HG02852 (cell line): ENCODE measurements at regions not wholly inside any gene's neighbourhood (a gene's known extent, or its start where the extent isn't known, plus 50 kb on each side); places are given as distances from the start of the nearest gene placed in this dataset.
"Not testable (repeated sequence)": the region's sequence is repeated elsewhere in the genome, so short reads cannot be mapped to it uniquely, and the experiment has no call there.

Experiments used
- ATAC-seq: cut with Tn5 transposase; IDR thresholded peaks from one replicate; pipeline ENCODE4 v1.9.1; 2021; ENCODE audit warnings: mild to moderate bottlenecking, moderate library complexity; ENCODE audit not compliant: unreplicated experiment

- no peak for ATAC-seq
Measured at GRCh38 chr6:137653706-137654059, 159.5 kb upstream of the OLIG3 start.

GRCh38 chr6:137654365-137654981 lies 160.3 kb upstream of the OLIG3 start:
- ATAC-seq = no peak

DNA sequence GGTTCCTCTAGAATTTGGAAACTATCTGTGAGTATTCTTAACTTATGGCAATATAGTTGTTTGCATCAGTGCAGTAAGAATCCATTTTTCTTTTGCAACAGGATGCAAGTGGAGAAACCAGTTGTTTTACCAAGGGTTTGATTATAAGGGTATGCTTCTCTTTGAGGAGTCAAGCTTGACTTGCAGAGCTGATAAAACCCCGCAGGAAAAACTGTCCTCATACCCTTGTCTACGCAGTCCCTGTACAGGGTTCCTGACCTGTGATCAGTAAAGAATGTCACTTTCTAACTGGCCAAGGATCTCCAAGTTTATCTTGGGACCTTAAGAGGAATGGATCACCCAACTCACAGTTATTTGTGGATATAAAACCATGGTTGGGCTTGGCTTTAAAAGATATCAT lies 161.1 kb upstream of the OLIG3 start:
- no peak for ATAC-seq

- no peak for ATAC-seq
Measured at GRCh38 chr6:137656735-137657134, 162.5 kb upstream of the OLIG3 start.

DNA sequence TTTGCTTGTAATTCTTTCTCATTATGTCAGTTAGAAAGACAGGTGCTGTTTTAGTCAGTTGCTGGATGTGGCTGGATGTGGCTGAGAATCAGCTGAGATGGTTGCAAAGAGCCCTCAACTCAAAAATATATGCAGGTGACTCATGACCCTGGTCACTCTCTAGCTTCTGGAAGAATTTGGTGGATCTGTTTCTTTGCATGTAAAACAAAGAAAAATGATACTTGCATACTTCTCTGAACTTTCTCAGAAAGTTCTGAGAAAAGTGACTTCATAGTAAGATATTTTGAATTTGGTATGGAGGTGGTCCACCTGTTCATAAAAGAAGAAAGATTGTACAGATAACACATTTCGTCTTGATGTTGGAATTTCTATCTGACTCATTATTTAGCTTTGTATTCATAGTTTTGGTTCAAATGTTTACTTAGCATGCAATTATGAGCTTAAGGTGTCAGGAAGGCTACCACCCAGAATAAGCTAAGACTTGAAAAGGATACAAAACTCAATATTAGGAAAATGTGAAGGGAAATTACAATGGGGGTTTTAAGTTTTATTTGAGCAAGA lies 163.2 kb upstream of the OLIG3 start:
- peak; percentile 59 for ATAC-seq

DNA sequence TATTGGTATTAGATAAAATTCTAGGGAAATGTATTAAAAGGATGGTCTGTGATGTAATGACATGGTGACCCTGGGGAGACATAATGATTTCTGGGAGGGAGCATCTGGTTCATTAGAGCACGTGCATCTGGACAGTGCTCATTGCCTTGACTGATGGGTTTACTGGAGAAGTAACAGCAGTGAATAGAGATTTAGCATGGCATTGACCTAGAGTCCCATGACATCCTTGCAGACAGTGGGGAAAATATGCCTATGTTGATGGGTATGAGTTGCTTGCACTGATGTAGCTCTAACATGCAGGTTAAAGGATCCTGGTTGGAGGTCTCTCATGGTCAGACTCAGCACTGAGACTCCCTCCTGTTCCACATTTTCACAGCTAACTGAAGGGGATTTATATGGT lies 164.1 kb upstream of the OLIG3 start:
- ATAC-seq = no peak

DNA sequence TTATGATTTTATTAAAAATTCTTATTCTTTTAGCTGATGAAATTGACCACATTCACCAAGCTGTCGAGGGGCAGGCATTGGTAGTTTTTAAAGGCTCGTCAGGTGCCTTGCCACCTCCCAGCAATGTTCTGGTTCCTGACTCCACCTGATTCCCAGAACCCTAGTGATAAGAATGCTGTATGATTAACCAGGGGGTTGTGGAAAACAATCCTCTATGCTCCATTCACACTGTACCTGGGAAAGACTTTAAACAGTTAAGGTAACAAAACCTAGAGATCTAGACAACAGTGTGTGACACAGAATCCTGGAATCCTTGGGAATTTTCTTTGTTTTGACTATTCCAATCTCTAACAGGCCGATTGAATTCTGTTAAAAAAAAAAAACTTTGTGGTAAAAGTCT lies 165.7 kb upstream of the OLIG3 start:
- no peak for ATAC-seq

DNA sequence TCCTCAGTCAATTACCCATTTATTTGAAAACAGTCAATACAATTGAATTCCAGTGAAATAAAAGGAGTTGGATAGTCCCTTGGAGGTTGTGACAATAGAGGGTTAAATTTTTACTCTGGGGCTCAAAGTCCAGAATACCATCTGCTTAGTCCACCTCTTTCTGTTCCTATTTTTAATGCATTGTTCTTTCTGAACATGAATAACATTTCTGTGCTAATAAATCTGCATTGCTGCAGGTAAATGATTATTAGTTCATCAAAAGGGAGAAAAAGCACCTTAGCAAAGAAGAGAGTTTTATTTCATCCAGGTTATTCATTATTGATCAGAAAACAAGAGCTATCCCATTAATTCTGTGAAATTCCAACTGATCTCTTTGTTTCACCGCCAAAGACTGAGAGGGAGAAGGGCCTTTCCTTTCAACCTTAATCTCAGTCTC lies 166.1 kb upstream of the OLIG3 start:
- ATAC-seq = no peak

GRCh38 chr6:137661601-137662000 lies 167.4 kb upstream of the OLIG3 start:
- ATAC-seq = no peak

- ATAC-seq = no peak
Measured at GRCh38 chr6:137664183-137664582, 170.0 kb upstream of the OLIG3 start.

DNA sequence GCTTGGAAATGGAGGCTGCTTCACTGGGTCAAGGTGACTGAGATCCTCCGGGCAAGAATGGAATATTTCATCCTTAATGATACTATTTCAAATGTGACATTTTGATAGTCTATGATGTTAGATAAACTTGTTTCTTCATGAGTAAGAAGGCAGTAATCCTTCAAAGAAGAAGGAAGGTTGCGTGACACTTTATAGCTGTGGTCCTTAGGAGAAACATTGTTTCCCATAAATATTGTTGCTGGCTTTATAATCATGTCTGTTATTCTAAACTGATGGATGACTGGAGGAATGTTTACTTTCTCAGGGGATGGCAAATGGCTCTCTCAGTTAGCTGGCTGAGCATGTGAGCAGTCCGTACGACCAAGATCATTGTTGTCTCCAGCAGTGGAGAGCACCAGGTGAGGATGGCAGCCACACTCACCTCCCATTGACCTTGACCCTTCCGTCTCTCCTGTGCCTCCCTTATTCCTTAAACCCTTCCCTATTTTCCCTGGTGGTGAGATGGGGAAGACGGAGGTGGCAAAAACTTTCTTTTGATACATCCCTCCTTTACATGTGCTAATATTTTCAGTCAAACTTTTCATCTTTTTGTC lies 171.2 kb upstream of the OLIG3 start:
- ATAC-seq = no peak

GRCh38 chr6:137666202-137666774 lies 172.1 kb upstream of the OLIG3 start:
- ATAC-seq = no peak

DNA sequence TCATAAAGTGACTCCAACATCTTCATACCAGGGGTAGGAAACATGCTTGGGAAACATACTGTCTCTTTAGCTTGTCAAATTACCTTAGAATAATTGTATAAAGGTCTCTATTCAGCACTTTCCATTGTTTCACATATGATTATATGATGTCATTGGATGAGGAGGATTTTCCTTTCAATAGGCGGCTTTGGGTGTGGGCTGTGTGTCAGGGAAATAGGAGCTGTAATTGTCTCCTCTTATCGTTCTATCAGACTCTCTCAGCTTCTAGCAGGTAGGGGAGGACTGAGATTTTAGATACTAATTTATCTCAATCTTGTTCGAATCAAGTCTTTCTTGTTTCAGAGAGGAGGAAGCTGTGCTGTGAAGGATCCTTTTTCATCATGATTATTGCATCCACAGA lies 179.4 kb upstream of the OLIG3 start:
- no peak for ATAC-seq

DNA sequence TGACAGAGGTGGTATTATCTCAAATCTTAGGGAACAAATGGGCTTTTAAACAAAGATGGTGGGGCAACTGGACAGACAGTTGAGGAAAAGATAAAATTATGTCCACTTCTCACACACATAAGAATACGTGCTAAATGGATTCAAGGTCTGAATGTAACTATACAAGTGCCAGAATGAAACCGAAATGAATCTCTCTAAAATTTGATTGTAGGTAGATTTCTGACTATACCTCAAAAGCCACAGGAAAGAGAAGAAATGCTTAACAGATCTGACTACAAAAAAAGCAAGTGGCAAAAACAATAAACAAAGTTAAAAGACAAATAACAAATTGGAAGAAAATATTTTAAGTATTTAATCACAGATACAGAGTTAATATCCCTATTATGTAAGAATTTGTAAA lies 182.7 kb upstream of the OLIG3 start:
- peak; percentile 70 for ATAC-seq

GRCh38 chr6:137677709-137678108 lies 183.5 kb upstream of the OLIG3 start:
- ATAC-seq = no peak

- ATAC-seq = no peak
Measured at GRCh38 chr6:137678451-137678850, 184.3 kb upstream of the OLIG3 start.

DNA sequence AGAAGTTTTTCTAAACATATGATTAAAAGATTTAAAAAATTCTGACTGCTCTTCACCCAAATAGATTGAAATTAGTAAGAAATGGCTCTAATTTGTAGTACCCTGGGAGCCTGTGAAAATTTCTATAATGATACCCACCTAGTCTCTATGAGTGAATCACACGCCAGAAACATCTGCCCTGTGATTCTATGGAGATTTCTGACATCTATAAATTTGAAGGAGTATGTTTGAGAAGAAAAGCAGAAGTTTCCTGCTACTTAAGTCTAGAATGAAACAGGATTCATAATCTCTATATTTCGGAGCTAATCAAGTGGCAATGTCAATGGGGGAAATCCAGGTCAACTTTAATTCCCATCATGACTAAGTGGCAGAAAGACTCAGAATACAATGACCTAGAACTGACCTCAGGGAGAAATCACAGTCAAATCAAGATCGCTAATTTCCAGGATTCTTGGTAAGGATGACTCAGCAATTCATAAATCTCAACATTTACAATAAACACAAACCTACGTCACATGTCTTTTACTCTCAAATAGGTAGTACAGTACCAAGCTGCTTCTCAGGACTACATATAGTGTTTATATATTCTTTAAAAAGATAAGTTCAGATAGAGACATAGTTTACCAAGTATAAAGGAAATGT lies 186.2 kb upstream of the TNFAIP3 start:
- ATAC-seq = no peak

DNA sequence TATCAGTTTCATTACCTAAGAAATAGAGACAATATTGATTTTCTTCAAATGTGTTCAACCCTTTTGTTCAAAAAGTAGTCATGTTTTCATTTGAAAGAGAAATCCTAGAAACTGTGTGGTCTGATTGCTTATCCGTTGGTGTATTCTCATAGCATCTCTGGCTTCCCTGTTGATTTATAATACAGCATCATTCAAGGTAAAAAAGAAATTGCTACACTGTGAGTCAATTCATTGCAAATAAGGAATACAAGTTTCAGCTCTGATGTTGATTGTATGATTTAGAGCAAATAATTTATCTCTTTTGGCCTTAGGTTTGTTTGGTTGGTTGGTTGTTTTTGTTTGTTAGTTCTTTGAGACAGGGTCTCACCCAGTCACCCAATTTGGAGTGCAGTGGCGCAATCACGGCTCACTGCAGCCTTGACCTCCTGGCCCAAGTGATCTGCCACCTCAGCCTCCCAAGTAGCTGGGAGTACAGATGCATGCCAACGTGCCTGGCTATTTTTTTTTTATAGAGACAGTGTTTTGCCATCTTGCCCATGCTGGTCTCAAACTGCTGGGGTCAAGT lies 185.5 kb upstream of the TNFAIP3 start:
- no peak for ATAC-seq

DNA sequence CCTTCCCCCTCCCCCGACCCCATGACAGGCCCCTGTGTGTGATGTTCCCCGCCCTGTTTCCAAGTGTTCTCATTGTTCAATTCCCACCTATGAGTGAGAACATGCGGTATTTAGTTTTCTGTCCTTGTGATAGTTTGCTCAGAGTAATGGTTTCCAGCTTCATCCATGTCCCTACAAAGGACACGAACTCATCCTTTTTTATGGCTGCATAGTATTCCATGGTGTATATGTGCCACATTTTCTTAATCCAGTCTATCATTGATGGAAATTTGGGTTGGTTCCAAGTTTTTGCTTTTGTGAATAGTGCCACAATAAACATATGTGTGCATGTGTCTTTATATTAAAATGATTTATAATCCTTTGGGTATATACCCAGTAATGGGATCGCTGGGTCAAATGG lies 184.4 kb upstream of the TNFAIP3 start:
- ATAC-seq = not testable (repeated sequence)

DNA sequence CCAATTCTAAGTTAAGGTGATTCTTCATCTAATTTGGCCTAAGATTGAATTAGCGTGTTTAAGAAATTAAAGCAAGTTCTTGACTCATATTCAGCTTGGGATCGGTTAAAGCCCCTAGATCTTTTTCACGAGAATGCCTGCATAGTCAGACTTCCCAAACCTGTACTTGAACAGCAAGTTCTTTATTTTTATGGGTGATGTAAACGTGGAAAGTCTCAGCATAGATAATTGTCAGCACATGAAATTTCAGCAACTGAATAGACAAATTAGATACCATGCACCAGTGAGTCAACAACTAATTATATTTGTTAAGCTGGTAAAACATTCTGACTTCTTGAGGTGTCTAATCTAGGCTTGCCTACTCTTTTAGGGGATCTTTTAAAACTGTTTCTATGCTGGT lies 183.1 kb upstream of the TNFAIP3 start:
- ATAC-seq = no peak

DNA sequence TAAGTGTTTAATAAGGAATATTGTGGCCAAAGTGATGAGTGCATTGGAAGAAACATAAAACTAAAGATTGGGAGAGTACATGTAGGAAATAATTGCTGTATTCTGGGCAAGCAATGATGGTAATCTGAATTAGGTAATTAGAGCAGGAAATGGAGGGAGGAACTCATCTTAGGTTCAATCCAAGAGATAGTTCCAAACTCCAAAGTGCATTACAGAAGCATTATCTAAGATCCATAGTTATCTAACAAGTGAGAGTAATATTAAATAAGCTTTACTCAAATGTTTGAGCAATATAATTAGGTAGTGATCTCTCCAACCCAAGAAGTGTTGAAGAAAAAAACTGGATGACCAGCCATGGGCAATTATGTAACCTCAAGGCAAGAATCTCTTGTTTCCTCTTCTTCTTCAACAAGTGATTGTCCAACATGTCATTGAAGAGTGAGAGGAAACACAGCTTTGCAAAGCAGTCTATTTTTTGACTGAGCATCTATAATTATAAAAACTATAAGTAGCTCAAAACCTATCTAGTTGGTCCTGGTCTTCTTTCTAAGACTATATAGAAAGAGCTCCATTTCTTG lies 181.2 kb upstream of the TNFAIP3 start:
- no peak for ATAC-seq
